Activated naive CD8-positive, alpha-beta T cell treated with anti-CD3 and anti-CD28 coated beads for 36 hours (primary cell): ENCODE measurements at regions not wholly inside any gene's neighbourhood (a gene's known extent, or its start where the extent isn't known, plus 50 kb on each side); places are given as distances from the start of the nearest gene placed in this dataset.

Experiments
- DNase-seq: peaks from one replicate; pipeline ENCODE4 v3.0.0; 2021
- H3K27ac Mint-ChIP-seq: one replicate; pipeline ENCODE4 v1.8.0; 2022; ENCODE audit warnings: mild to moderate bottlenecking, moderate library complexity, mixed read lengths
- H3K27me3 Mint-ChIP-seq: one replicate; pipeline ENCODE4 v1.8.0; 2022; ENCODE audit warnings: mild to moderate bottlenecking, mixed read lengths
- H3K36me3 Mint-ChIP-seq: one replicate; pipeline ENCODE4 v1.8.0; 2021; ENCODE audit warnings: mild to moderate bottlenecking, mixed read lengths
- H3K4me1 Mint-ChIP-seq: one replicate; pipeline ENCODE4 v1.8.0; 2021; ENCODE audit warnings: mixed read lengths
- H3K4me3 Mint-ChIP-seq: one replicate; pipeline ENCODE4 v1.8.0; 2022; ENCODE audit warnings: mild to moderate bottlenecking, moderate library complexity, mixed read lengths
- H3K9me3 Mint-ChIP-seq: one replicate; pipeline ENCODE4 v1.8.0; 2022; ENCODE audit warnings: mixed read lengths

DNA sequence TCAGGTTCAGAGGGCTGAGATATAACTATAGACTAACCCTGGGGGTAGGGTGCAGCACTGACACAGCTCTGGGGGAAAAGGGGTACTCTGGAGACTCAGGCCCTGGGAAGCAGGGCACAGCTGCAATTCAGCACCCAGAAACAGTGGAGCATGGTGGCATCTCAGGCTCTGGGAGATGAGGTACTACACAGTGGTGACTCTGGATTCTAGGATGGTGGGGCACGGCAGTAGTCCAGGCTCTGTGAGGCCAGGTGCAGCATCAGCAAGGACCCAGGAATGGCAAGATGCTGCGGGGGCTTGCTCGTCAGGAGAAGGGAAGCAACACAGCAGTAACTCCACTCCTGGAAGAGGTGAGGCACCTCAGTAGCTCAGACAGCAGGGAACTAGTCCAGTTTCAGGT is 271.5 kb upstream of the MOCS1 start:
- H3K4me3 Mint-ChIP-seq: no peak overlapping the region
- no peaks in the 10 kb centered on the region for H3K36me3 Mint-ChIP-seq
- H3K27me3 Mint-ChIP-seq: peaks cover 30% of the 10 kb centered on the region
- DNase-seq: no peak
- H3K4me1 Mint-ChIP-seq: no peaks in the 10 kb centered on the region
- peaks cover 20% of the 10 kb centered on the region for H3K9me3 Mint-ChIP-seq
- H3K27ac Mint-ChIP-seq: no peak overlapping the region

GRCh38 chr6:40205004-40205403 is 270.7 kb upstream of the MOCS1 start:
- peaks cover 28% of the 10 kb centered on the region for H3K27me3 Mint-ChIP-seq
- H3K4me3 Mint-ChIP-seq: no peak overlapping the region
- H3K9me3 Mint-ChIP-seq: peaks cover 20% of the 10 kb centered on the region
- H3K27ac Mint-ChIP-seq: no peak overlapping the region
- no peak for DNase-seq
- H3K4me1 Mint-ChIP-seq: no peaks in the 10 kb centered on the region
- no peaks in the 10 kb centered on the region for H3K36me3 Mint-ChIP-seq

DNA sequence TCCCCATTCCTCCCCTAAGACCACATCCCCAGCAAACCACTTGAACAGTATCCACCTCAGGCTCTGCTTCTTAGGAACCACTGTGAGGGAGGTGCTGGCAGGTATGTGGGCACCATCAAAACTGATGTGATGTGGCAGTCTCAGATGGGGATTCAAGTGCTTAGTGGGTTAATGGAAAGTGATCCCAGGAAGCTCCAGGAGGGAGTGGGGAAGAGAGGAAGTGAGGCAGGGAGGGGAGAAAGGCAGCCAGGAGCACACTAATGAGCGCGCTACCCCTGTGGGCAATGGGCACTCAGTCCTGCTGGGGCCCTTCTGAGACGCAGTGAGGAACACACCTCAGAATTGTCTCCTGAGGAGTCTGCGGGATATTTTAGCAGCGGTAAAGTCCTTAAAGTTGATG is 263.1 kb upstream of the MOCS1 start:
- Mint-ChIP-seq H3K4me1 (no peaks in the 10 kb centered on the region), H3K27me3 (no peaks in the 10 kb centered on the region)

GRCh38 chr6:40196135-40196518 is 261.9 kb upstream of the MOCS1 start:
- no peaks in the 10 kb centered on the region for H3K4me1 Mint-ChIP-seq
- no peak for DNase-seq
- H3K27ac Mint-ChIP-seq: no peak overlapping the region
- no peaks in the 10 kb centered on the region for H3K9me3 Mint-ChIP-seq
- no peak overlapping the region for H3K4me3 Mint-ChIP-seq
- H3K27me3 Mint-ChIP-seq: no peaks in the 10 kb centered on the region
- H3K36me3 Mint-ChIP-seq: no peaks in the 10 kb centered on the region

More for the DNA sequence above, 263.1 kb upstream of the MOCS1 start:
- Mint-ChIP-seq H3K27ac (no peak overlapping the region), H3K36me3 (no peaks in the 10 kb centered on the region), H3K4me3 (no peak overlapping the region), H3K9me3 (peaks cover 2% of the 10 kb centered on the region)
- DNase-seq: no peak

GRCh38 chr6:40195428-40196134 is 261.3 kb upstream of the MOCS1 start:
- H3K4me3 Mint-ChIP-seq: no peak overlapping the region
- no peak for DNase-seq
- H3K4me1 Mint-ChIP-seq: no peaks in the 10 kb centered on the region
- H3K27ac Mint-ChIP-seq: no peak overlapping the region
- no peaks in the 10 kb centered on the region for H3K9me3 Mint-ChIP-seq
- H3K27me3 Mint-ChIP-seq: no peaks in the 10 kb centered on the region
- H3K36me3 Mint-ChIP-seq: no peaks in the 10 kb centered on the region

DNA sequence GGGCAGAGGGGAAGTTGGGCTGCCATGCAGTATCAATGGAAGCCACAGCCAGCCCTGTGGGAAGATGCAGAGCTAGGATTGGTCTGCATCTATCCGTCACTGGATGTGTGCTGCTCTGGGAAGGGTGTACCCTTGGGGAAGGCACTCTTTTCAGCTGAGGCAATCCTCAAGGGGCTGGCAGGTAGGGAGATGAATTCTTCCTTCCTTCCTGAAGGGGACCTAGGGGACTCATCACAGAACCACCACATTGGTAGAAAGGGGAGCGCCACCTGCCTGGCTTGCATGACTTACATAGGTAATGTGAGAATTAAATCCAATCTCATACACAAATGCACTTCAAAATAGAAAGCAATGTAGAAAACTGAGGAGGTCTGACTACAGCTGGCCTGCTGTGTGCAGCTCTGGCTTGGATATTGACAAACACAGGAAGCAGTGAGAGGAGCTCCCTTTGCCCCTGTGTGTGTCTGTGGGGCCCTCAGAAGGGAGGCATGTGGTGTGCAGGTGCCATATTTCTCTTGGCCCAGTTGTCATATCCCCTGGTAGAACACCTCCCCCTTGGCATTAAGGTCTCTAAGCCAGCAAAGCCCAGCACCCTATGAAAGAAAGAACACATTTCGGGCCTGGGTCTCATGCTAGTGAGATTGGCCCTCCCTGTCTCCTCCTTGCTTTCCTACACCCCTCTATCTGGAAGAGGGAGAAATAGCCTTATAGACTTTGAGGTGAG is 260.3 kb upstream of the MOCS1 start:
- no peaks in the 10 kb centered on the region for H3K36me3 Mint-ChIP-seq
- H3K4me1 Mint-ChIP-seq: no peaks in the 10 kb centered on the region
- H3K27ac Mint-ChIP-seq: no peak overlapping the region
- H3K4me3 Mint-ChIP-seq: no peak overlapping the region
- no peaks in the 10 kb centered on the region for H3K27me3 Mint-ChIP-seq
- no peak for DNase-seq
- no peaks in the 10 kb centered on the region for H3K9me3 Mint-ChIP-seq

DNA sequence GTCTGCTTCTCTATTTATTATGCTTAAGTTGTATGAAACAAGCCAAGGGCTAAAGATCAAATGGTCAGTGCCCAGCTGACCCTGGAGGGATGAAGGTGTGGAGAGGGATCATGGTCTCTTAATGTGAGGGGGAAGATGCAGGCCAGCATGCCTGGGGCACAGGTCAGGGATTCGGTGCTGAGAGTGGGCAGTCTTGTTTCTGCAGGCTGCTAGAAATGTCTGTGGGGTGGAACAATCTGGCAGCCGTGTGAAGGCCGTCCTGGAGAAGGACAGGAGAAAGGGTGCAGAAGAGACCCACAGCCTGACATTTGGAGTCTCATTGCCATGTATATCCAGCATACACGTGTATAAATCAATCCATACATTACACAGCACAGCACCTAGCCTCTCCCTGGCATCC is 258.3 kb upstream of the MOCS1 start:
- no peaks in the 10 kb centered on the region for H3K36me3 Mint-ChIP-seq
- H3K9me3 Mint-ChIP-seq: no peaks in the 10 kb centered on the region
- no peak overlapping the region for H3K27ac Mint-ChIP-seq
- H3K4me1 Mint-ChIP-seq: no peaks in the 10 kb centered on the region
- no peaks in the 10 kb centered on the region for H3K27me3 Mint-ChIP-seq
- H3K4me3 Mint-ChIP-seq: no peak overlapping the region
- no peak for DNase-seq

GRCh38 chr6:40188931-40189330 is 254.7 kb upstream of the MOCS1 start:
- Mint-ChIP-seq H3K27me3 (peaks cover 9% of the 10 kb centered on the region), H3K4me1 (no peaks in the 10 kb centered on the region), H3K36me3 (peaks cover 2% of the 10 kb centered on the region), H3K27ac (no peak overlapping the region), H3K4me3 (no peak overlapping the region), H3K9me3 (peaks cover 8% of the 10 kb centered on the region)
- DNase-seq: no peak

GRCh38 chr6:40187535-40188144 is 253.4 kb upstream of the MOCS1 start:
- peaks cover 4% of the 10 kb centered on the region for H3K36me3 Mint-ChIP-seq
- H3K4me1 Mint-ChIP-seq: no peaks in the 10 kb centered on the region
- H3K4me3 Mint-ChIP-seq: no peak overlapping the region
- DNase-seq: no peak
- H3K9me3 Mint-ChIP-seq: peaks cover 19% of the 10 kb centered on the region
- no peak overlapping the region for H3K27ac Mint-ChIP-seq
- peaks cover 10% of the 10 kb centered on the region for H3K27me3 Mint-ChIP-seq

DNA sequence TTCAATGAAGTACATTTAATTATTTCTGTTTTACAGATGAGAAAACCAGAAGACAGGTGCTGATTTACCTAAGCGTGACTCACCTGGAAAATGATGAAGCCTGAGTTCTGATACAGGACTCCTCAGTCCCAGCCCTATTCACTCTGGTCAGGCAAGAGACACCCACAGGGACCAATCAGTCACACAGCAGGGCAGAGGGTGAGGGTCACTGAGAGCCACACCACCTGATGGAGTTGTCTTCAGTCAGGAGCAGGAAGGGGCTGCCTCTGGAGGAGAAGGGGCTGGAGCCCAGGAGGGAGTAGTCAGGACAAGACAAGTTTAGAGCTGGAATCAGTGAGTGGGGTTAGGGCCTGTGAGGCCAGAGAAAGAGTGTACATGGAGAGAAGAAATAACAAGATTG is 251.2 kb upstream of the MOCS1 start:
- H3K4me1 Mint-ChIP-seq: no peaks in the 10 kb centered on the region
- no peak overlapping the region for H3K27ac Mint-ChIP-seq
- peaks cover 19% of the 10 kb centered on the region for H3K9me3 Mint-ChIP-seq
- no peak for DNase-seq
- peaks cover 4% of the 10 kb centered on the region for H3K36me3 Mint-ChIP-seq
- H3K4me3 Mint-ChIP-seq: no peak overlapping the region
- H3K27me3 Mint-ChIP-seq: peaks cover 10% of the 10 kb centered on the region

DNA sequence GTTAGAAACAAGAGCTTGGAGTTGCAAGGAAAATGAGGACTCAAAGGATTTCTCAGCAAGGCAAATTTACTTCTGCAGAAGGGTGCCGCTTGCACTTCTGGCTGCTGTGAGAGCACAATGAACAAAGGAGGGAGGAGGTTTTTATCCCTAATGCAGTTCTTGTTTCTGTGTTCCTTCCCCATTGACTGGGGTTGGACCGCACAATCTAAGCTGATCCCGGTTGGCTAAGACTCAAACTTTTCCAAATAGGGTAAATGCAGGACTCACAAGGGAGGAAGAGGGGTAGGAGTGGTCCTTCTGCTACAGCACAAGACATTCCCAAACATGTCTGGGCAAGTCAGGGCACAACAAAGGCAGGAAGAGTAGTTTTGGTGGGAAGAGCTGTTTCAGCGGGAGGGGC is 249.6 kb upstream of the MOCS1 start:
- Mint-ChIP-seq H3K27me3 (peaks cover 10% of the 10 kb centered on the region), H3K36me3 (peaks cover 4% of the 10 kb centered on the region), H3K4me1 (no peaks in the 10 kb centered on the region), H3K9me3 (peaks cover 19% of the 10 kb centered on the region), H3K4me3 (no peak overlapping the region), H3K27ac (no peak overlapping the region)
- no peak for DNase-seq

- H3K4me1 Mint-ChIP-seq: no peaks in the 10 kb centered on the region
- H3K9me3 Mint-ChIP-seq: peaks cover 18% of the 10 kb centered on the region
- DNase-seq: no peak
- H3K4me3 Mint-ChIP-seq: no peak overlapping the region
- H3K27me3 Mint-ChIP-seq: peaks cover 18% of the 10 kb centered on the region
- no peak overlapping the region for H3K27ac Mint-ChIP-seq
- peaks cover 4% of the 10 kb centered on the region for H3K36me3 Mint-ChIP-seq
Observed at GRCh38 chr6:40181367-40181766, 247.1 kb upstream of the MOCS1 start.

- Mint-ChIP-seq H3K27ac (no peak overlapping the region), H3K9me3 (peaks cover 18% of the 10 kb centered on the region), H3K4me3 (no peak overlapping the region), H3K27me3 (peaks cover 21% of the 10 kb centered on the region), H3K4me1 (no peaks in the 10 kb centered on the region), H3K36me3 (peaks cover 4% of the 10 kb centered on the region)
- DNase-seq: no peak
Observed at GRCh38 chr6:40180271-40180670, 246.0 kb upstream of the MOCS1 start.

- Mint-ChIP-seq H3K27me3 (peaks cover 21% of the 10 kb centered on the region), H3K4me3 (no peak overlapping the region), H3K4me1 (no peaks in the 10 kb centered on the region), H3K27ac (no peak overlapping the region), H3K36me3 (peaks cover 4% of the 10 kb centered on the region), H3K9me3 (peaks cover 16% of the 10 kb centered on the region)
- DNase-seq: no peak
Observed at GRCh38 chr6:40179496-40179895, 245.2 kb upstream of the MOCS1 start.

DNA sequence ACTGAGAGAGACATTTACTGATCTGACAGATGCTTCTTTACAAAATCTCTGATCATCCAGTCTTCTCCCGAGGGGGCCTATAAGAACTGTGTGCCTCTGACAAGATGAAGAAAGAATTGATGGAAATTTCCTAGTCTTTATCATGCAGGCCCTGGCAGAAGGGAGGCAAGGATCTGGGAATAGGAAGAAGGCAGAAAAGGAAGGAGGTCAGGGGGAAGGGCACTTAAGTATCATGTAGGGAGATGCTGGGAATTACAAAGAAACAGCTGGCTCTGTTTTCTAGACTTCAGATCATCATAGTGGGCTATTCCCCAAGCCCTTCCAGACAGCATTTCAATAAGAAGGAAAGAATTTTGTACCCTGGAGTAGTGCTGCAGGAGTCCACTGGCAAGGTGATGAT is 243.3 kb upstream of the MOCS1 start:
- Mint-ChIP-seq H3K27ac (no peak overlapping the region), H3K4me3 (no peak overlapping the region), H3K9me3 (no peaks in the 10 kb centered on the region), H3K4me1 (no peaks in the 10 kb centered on the region), H3K36me3 (no peaks in the 10 kb centered on the region), H3K27me3 (peaks cover 17% of the 10 kb centered on the region)
- no peak for DNase-seq

DNA sequence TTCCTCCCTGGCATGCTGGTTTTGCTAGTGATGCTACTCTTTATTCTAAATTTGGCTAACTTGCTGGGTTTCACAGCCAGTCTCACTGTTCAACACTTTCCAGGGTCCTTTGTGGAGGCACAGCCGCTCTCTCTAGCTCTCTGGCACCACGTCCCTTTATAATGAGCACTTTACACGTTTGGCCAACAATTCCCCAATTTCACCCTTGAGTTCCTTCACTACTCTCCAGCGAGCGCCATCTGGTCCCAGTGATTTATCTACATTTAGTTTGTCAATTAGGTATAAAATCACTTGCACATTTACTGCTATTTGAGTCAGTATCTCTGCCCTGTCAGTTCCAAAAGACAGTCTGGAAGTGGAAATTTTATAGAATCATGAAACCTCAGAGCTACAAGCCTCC is 241.9 kb upstream of the MOCS1 start:
- no peaks in the 10 kb centered on the region for H3K4me1 Mint-ChIP-seq
- no peak for DNase-seq
- H3K36me3 Mint-ChIP-seq: no peaks in the 10 kb centered on the region
- no peak overlapping the region for H3K27ac Mint-ChIP-seq
- H3K27me3 Mint-ChIP-seq: peaks cover 24% of the 10 kb centered on the region
- no peaks in the 10 kb centered on the region for H3K9me3 Mint-ChIP-seq
- H3K4me3 Mint-ChIP-seq: no peak overlapping the region
